Lower leg skin (tissue), 3 donors: ENCODE measurements at regions not wholly inside any gene's neighbourhood (a gene's known extent, or its start where the extent isn't known, plus 50 kb on each side); places are given as distances from the start of the nearest gene placed in this dataset.

Experiments used
- POLR2A ChIP-seq, 2 donors: fragments of 450-650 bp; IDR thresholded peaks; one replicate each; pipeline ENCODE4 v1.6.1; 2016 to 2017; ENCODE audit warnings: antibody characterized with exemption in 2 of 2, mild to moderate bottlenecking in 1 of 2, moderate library complexity in 1 of 2
- TF ChIP-seq, protein P1 (sequence below), 3 donors: fragments of 450-650 bp; IDR thresholded peaks; one replicate each; pipeline ENCODE4 v1.5.1; 2016; ENCODE audit warnings: antibody characterized with exemption in 3 of 3, mild to moderate bottlenecking in 3 of 3, moderate library complexity in 2 of 3

DNA sequence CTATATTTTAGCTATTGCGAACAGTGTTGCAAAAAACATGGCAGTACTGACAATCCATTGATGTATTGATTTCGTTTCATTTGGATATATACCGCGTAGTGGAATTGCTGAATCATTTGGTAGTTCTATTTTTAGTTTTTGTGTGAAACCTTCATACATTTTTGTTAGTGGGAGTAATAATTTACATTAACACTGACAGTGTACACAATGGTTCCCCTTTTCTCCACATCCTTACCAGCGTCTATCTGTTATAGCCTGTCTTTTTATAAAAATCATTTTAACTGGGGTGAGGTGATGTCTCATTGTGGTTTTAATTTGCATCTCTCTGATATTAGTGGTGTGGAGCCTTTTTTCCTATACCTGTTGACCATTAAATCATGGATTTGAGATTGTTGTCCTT lies 392.4 kb upstream of the ALCAM start:
- no peak for TF ChIP-seq POLR2A (IDR thresholded peaks at IDR 0.05)
- TF ChIP-seq, protein P1, sequence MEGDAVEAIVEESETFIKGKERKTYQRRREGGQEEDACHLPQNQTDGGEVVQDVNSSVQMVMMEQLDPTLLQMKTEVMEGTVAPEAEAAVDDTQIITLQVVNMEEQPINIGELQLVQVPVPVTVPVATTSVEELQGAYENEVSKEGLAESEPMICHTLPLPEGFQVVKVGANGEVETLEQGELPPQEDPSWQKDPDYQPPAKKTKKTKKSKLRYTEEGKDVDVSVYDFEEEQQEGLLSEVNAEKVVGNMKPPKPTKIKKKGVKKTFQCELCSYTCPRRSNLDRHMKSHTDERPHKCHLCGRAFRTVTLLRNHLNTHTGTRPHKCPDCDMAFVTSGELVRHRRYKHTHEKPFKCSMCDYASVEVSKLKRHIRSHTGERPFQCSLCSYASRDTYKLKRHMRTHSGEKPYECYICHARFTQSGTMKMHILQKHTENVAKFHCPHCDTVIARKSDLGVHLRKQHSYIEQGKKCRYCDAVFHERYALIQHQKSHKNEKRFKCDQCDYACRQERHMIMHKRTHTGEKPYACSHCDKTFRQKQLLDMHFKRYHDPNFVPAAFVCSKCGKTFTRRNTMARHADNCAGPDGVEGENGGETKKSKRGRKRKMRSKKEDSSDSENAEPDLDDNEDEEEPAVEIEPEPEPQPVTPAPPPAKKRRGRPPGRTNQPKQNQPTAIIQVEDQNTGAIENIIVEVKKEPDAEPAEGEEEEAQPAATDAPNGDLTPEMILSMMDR (IDR thresholded peaks at IDR 0.05): no peak
